HepG2 (cell line): ENCODE measurements at regions not wholly inside any gene's neighbourhood (a gene's known extent, or its start where the extent isn't known, plus 50 kb on each side); places are given as distances from the start of the nearest gene placed in this dataset.

ENCODE experiments used
- ATAC-seq: fragments of 200-7000 bp; cut with Tn5 transposase; 3 replicates; pipeline ENCODE4 v1.9.1; 2020; ENCODE audit warnings: mild to moderate bottlenecking, moderate library complexity
- BruUV-seq: library from RNA; stranded (reverse); fragments of 400-500 nt; replicated peaks from 2 replicates; lab custom pipeline; 2021; lab: Mats Ljungman, UMichigan
- CTCF ChIA-PET: fragments of 300-600 bp; formaldehyde crosslinking; extraction: SDS; loops from one replicate; lab custom pipeline; 2021; ENCODE audit warnings: low total read pairs, inconsistent platforms, low intra/inter-chr PET ratio; lab: Yijun Ruan, JAX
- POLR2A ChIA-PET: fragments of 350-600 bp; sonication (Branson Sonifier 250); formaldehyde crosslinking; loops from one replicate; lab custom pipeline; 2020; ENCODE audit warnings: antibody characterized with exemption, inconsistent platforms; lab: Yijun Ruan, JAX
- DNase-seq: peaks from one replicate; pipeline ENCODE4 v3.0.0-alpha.2; 2015; ENCODE audit warnings: low spot score
- FAIRE-seq: peaks from 3 replicates; lab custom pipeline; 2011; peaks lifted over from hg19 to GRCh38; lab: Jason Lieb, UNC
- H2AFZ ChIP-seq: one replicate; pipeline ENCODE4 v1.6.1; 2011; ENCODE audit warnings: low read length, inconsistent platforms
- H3K27ac ChIP-seq: fragments of 300-600 bp; 3 replicates; pipeline ENCODE4 v1.8.0; 2011; ENCODE audit warnings: mixed run types, mild to moderate bottlenecking, mixed read lengths, low read length, inconsistent platforms; ENCODE audit not compliant: insufficient read depth; ENCODE audit errors: extremely low read length
- H3K27me3 ChIP-seq, 2 experiments: fragments of 200-600 bp in 1 of 2; 2 replicates in 1 of 2; 3 replicates in 1 of 2; pipeline versions ENCODE4 v1.6.0 to v1.8.0; 2011; ENCODE audit warnings: low read length in 2 of 2, mild to moderate bottlenecking in 2 of 2, moderate library complexity in 2 of 2, inconsistent platforms in 1 of 2; ENCODE audit not compliant: insufficient read depth in 2 of 2, control insufficient read depth in 1 of 2
- H3K36me3 ChIP-seq, 2 experiments: fragments of 200-600 bp in 1 of 2; replicated peaks in 1 of 2; 2 replicates in 1 of 2; 3 replicates in 1 of 2; pipeline versions ENCODE4 v1.5.1 to v1.8.0; 2011; ENCODE audit warnings: low read length in 2 of 2, inconsistent platforms in 1 of 2; ENCODE audit not compliant: insufficient read depth in 2 of 2, control insufficient read depth in 1 of 2
- H3K4me1 ChIP-seq: 2 replicates; pipeline ENCODE4 v1.5.1; 2012; ENCODE audit warnings: low read length, inconsistent platforms; ENCODE audit not compliant: insufficient read depth
- H3K4me2 ChIP-seq: 2 replicates; pipeline ENCODE4 v1.6.0; 2011; ENCODE audit warnings: low read depth, low read length, inconsistent platforms
- H3K4me3 ChIP-seq, 3 experiments: fragments of 200-600 bp in 1 of 3; sonication (generic), shearing (Covaris generic) in 1 of 3; replicated peaks in 1 of 3; 2 replicates each; pipeline ENCODE4 v1.5.1; 2011 to 2016; ENCODE audit warnings: low read length in 3 of 3, inconsistent platforms in 2 of 3, low read depth in 2 of 3, mild to moderate bottlenecking in 2 of 3, control low read depth in 1 of 3, mixed read lengths in 1 of 3; ENCODE audit not compliant: insufficient read depth in 1 of 3
- H3K79me2 ChIP-seq: one replicate; pipeline ENCODE4 v1.6.1; 2011; ENCODE audit warnings: low read length, inconsistent platforms; ENCODE audit not compliant: insufficient read depth
- H3K9ac ChIP-seq: 2 replicates; pipeline ENCODE4 v1.6.0; 2011; ENCODE audit warnings: mild to moderate bottlenecking, low read depth, low read length, inconsistent platforms; ENCODE audit not compliant: insufficient read depth
- H3K9me3 ChIP-seq: 2 replicates; pipeline ENCODE4 v1.5.1; 2012; ENCODE audit warnings: mild to moderate bottlenecking, low read length
- H4K20me1 ChIP-seq: 2 replicates; pipeline ENCODE4 v1.6.0; 2011; ENCODE audit warnings: inconsistent platforms, mild to moderate bottlenecking, low read length, moderate library complexity; ENCODE audit not compliant: insufficient read depth
- CHD2 ChIP-seq: IDR thresholded peaks from 2 replicates; pipeline ENCODE4 v1.6.1; 2011; ENCODE audit warnings: low read depth, low read length, improper control_type of control experiment
- EHMT2 ChIP-seq: fragments of 200-600 bp; sonication (generic); IDR thresholded peaks from 2 replicates; pipeline ENCODE4 v1.7.0; 2017; ENCODE audit warnings: antibody characterized with exemption, low read depth, low read length, borderline replicate concordance
- ELF3 ChIP-seq: IDR thresholded peaks from 2 replicates; pipeline ENCODE4 v1.6.1; 2016; ENCODE audit warnings: missing genetic modification reagents, missing compliant biosample characterization
- MATR3 ChIP-seq: sonication (generic); formaldehyde crosslinking; IDR thresholded peaks from 2 replicates; pipeline ENCODE4 v1.4.0; 2020; ENCODE audit warnings: missing genetic modification reagents
- PBX3 ChIP-seq: sonication (generic); formaldehyde crosslinking; IDR thresholded peaks from 2 replicates; pipeline ENCODE4 v1.8.1; 2023; ENCODE audit warnings: missing genetic modification reagents, inconsistent platforms, borderline replicate concordance
- PREB ChIP-seq: sonication (generic); formaldehyde crosslinking; IDR thresholded peaks from 2 replicates; pipeline ENCODE4 v1.4.0; 2020; ENCODE audit warnings: missing genetic modification reagents
- ZNF10 ChIP-seq: sonication (generic); formaldehyde crosslinking; IDR thresholded peaks from 2 replicates; pipeline ENCODE4 v1.4.0; 2020; ENCODE audit warnings: mild to moderate bottlenecking, low read depth, missing genetic modification reagents, borderline replicate concordance
- ZNF124 ChIP-seq: sonication (generic); formaldehyde crosslinking; IDR thresholded peaks from 2 replicates; pipeline ENCODE4 v1.4.0; 2020; ENCODE audit warnings: missing genetic modification reagents
- ZNF317 ChIP-seq: sonication (generic); formaldehyde crosslinking; IDR thresholded peaks from 2 replicates; pipeline ENCODE4 v1.5.0; 2020; ENCODE audit warnings: mild to moderate bottlenecking, missing genetic modification reagents
- ZNF713 ChIP-seq: sonication (generic); formaldehyde crosslinking; IDR thresholded peaks from 2 replicates; pipeline ENCODE4 v1.4.0; 2020; ENCODE audit warnings: mild to moderate bottlenecking, missing genetic modification reagents
- ZNF766 ChIP-seq: sonication (generic); formaldehyde crosslinking; IDR thresholded peaks from 2 replicates; pipeline ENCODE4 v1.5.0; 2020; ENCODE audit warnings: missing genetic modification reagents, borderline replicate concordance
- WGBS: methylation state at CpG from one replicate; pipeline ENCODE4 v1.1.6; 2017; ENCODE audit warnings: low lambda C conversion rate; 5-methylcytosine and 5-hydroxymethylcytosine counted together
- in situ Hi-C: cut with HindIII; loops from 2 replicates; pipeline ENCODE4 v1.10.0; 2017; ENCODE audit warnings: low pct_unique_long_range_greater_than_20kb; ENCODE audit not compliant: extremely low pct_ligation_motif_present
- intact Hi-C: fragments of 100-400 bp; cut with micrococcal nuclease; formaldehyde crosslinking; loops from one replicate; pipeline ENCODE4 v1.10.0; 2022; ENCODE audit not compliant: unreplicated experiment
- TF ChIP-seq, protein P1 (sequence below): sonication (generic); formaldehyde crosslinking; IDR thresholded peaks from 2 replicates; pipeline ENCODE4 v1.5.0; 2020; ENCODE audit warnings: mild to moderate bottlenecking, low read depth, missing genetic modification reagents, borderline replicate concordance
- TF ChIP-seq, protein P2 (sequence below): sonication (generic); formaldehyde crosslinking; IDR thresholded peaks from 2 replicates; pipeline ENCODE4 v1.4.0; 2020; ENCODE audit warnings: mild to moderate bottlenecking, missing genetic modification reagents

DNA sequence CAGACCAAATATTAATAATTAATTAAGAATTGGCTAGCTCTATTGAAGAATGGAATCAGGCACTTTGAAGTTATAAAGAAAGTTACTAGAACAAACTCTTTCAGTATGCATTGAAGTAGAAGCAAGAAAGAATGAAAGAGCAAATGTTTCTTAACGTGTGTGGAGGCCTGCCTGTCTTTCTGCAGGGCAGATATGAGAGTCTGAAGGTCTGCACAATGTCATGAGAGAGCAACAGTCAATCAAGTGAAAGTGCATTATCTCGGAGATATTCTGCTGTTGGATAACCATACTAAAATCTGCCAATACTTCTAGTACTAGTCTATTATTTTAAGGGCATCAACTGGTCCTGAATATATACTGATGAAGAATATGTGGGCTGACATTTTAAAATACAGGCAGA lies 1270.8 kb downstream of the ZPLD1 start:
- CTCF ChIA-PET, result no interaction called here
- intact Hi-C loops, result no loop called here
- H3K27ac ChIP-seq, result no peak overlapping the region
- no peak for ATAC-seq
- H2AFZ ChIP-seq, result no peak overlapping the region
- H3K4me3 ChIP-seq, result no peak overlapping the region
- WGBS, result 2% methylated on average over 2 of the region's 2 CpGs
- TF ChIP-seq, protein P1, sequence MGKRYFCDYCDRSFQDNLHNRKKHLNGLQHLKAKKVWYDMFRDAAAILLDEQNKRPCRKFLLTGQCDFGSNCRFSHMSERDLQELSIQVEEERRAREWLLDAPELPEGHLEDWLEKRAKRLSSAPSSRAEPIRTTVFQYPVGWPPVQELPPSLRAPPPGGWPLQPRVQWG, result no peak
- TF ChIP-seq ZNF317 (CRISPR knock-in tag), result no peak
- no peak for TF ChIP-seq ZNF713 (CRISPR knock-in tag)
- TF ChIP-seq ELF3 (CRISPR knock-in tag), result no peak
- TF ChIP-seq CHD2, result no peak
- TF ChIP-seq, protein P2, sequence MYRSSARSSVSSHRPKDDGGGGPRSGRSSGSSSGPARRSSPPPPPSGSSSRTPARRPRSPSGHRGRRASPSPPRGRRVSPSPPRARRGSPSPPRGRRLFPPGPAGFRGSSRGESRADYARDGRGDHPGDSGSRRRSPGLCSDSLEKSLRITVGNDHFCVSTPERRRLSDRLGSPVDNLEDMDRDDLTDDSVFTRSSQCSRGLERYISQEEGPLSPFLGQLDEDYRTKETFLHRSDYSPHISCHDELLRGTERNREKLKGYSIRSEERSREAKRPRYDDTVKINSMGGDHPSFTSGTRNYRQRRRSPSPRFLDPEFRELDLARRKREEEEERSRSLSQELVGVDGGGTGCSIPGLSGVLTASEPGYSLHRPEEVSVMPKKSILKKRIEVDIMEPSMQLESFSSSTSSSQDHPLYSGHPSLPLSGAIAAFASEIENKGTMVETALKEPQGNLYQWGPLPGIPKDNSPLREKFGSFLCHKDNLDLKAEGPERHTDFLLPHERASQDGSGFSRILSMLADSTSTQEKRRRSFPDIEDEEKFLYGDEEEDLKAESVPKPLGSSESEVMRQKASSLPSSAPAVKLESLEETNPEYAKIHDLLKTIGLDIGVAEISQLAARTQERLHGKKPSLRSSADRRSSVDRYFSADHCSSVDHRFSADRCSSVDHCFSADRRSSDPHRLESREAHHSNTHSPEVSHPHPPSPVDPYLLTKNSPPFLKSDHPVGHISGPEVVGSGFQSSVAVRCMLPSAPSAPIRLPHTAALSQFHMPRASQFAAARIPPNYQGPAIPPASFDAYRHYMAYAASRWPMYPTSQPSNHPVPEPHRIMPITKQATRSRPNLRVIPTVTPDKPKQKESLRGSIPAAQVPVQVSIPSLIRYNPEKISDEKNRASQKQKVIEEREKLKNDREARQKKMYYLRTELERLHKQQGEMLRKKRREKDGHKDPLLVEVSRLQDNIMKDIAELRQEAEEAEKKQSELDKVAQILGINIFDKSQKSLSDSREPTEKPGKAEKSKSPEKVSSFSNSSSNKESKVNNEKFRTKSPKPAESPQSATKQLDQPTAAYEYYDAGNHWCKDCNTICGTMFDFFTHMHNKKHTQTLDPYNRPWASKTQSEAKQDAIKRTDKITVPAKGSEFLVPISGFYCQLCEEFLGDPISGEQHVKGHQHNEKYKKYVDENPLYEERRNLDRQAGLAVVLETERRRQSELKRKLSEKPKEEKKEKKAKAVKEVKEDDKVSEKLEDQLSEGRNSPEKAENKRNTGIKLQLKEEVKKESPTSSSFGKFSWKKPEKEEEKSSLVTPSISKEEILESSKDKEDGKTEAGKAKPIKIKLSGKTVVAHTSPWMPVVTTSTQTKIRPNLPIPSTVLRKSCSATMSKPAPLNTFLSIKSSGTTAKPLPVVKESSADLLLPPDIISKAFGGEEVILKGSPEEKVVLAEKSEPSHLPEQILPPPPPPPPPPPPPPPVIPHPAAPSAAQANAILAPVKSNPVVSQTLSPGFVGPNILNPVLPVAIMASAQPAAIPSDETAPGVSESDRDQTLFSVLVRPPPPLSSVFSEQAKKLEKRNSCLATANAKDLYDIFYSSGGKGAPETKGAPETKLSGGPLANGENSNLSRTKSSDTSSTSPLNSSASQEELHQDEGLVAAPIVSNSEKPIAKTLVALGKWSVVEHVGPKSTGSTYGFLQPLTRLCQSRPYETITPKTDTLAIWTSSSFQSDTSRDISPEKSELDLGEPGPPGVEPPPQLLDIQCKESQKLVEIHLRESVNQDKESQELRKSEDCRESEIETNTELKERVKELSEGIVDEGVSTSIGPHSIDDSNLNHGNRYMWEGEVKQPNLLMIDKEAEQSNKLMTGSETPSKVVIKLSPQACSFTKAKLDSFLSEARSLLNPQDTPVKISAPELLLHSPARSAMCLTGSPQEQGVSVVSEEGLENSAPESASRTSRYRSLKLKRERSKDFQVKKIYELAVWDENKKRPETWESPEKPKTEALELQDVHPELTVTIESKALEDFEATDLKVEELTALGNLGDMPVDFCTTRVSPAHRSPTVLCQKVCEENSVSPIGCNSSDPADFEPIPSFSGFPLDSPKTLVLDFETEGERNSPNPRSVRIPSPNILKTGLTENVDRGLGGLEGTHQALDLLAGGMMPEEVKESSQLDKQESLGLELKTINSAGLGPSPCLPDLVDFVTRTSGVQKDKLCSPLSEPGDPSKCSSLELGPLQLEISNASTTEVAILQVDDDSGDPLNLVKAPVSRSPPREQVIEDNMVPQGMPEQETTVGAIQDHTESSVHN (CRISPR knock-in tag), result no peak
- no peak for TF ChIP-seq MATR3
- no peak for TF ChIP-seq ZNF10 (CRISPR knock-in tag)
- TF ChIP-seq ZNF766 (CRISPR knock-in tag), result no peak
- TF ChIP-seq PREB (CRISPR knock-in tag), result no peak
- TF ChIP-seq PBX3 (CRISPR knock-in tag), result no peak
- no peak for TF ChIP-seq ZNF124 (CRISPR knock-in tag)
- no peak for TF ChIP-seq EHMT2
- TF ChIP-seq, all 625 proteins: peak for 0
- DNase-seq (no peak), FAIRE-seq (no peak)
- Histone ChIP-seq H3K79me2 (no peaks in the 10 kb centered on the region), H3K4me1 (no peaks in the 10 kb centered on the region), H4K20me1 (no peaks in the 10 kb centered on the region), H3K9ac (no peak overlapping the region), H3K27me3 (no peaks in the 10 kb centered on the region), H3K4me2 (no peak overlapping the region), H3K36me3 (no peaks in the 10 kb centered on the region), H3K9me3 (no peaks in the 10 kb centered on the region)
- in situ Hi-C loops, result no loop called here
- no TSS peak for BruUV-seq
- POLR2A ChIA-PET, result no interaction called here
